RWPE2 (cell line): ENCODE measurements at regions not wholly inside any gene's neighbourhood (a gene's known extent, or its start where the extent isn't known, plus 50 kb on each side); places are given as distances from the start of the nearest gene placed in this dataset.

ENCODE experiments used
- ATAC-seq: fragments of 200-7000 bp; cut with Tn5 transposase; 3 replicates; pipeline ENCODE4 v1.9.1; 2021; ENCODE audit warnings: low read depth
- DNase-seq: peaks from one replicate; pipeline ENCODE4 v3.0.0-alpha.2; 2020; ENCODE audit warnings: low spot score
- H3K27ac ChIP-seq: fragments of 450-650 bp; 2 replicates; pipeline ENCODE4 v1.5.1; 2017; ENCODE audit warnings: mild to moderate bottlenecking; ENCODE audit not compliant: poor library complexity, severe bottlenecking
- H3K27me3 ChIP-seq: fragments of 250-450 bp; sonication (Bioruptor Pico); 2 replicates; pipeline ENCODE4 v1.5.1; 2021; ENCODE audit warnings: mild to moderate bottlenecking, moderate library complexity; ENCODE audit not compliant: insufficient read depth, poor library complexity, severe bottlenecking
- H3K36me3 ChIP-seq: fragments of 250-450 bp; sonication (Bioruptor Pico); 2 replicates; pipeline ENCODE4 v1.5.1; 2020; ENCODE audit warnings: low read depth, mild to moderate bottlenecking, moderate library complexity
- H3K4me1 ChIP-seq: fragments of 250-450 bp; sonication (Bioruptor Pico); 2 replicates; pipeline ENCODE4 v1.5.1; 2021; ENCODE audit warnings: mild to moderate bottlenecking, moderate library complexity; ENCODE audit not compliant: insufficient read depth, poor library complexity, severe bottlenecking
- H3K4me3 ChIP-seq: fragments of 250-450 bp; sonication (Bioruptor Pico); 2 replicates; pipeline ENCODE4 v1.5.1; 2021; ENCODE audit warnings: mild to moderate bottlenecking, moderate library complexity; ENCODE audit not compliant: severe bottlenecking
- H3K9me3 ChIP-seq: fragments of 250-450 bp; sonication (Bioruptor Pico); 2 replicates; pipeline ENCODE4 v1.5.1; 2021; ENCODE audit warnings: mild to moderate bottlenecking, moderate library complexity; ENCODE audit not compliant: severe bottlenecking
- CTCF ChIP-seq: fragments of 450-650 bp; IDR thresholded peaks from one replicate; pipeline ENCODE4 v1.5.1; 2017; ENCODE audit warnings: mild to moderate bottlenecking, moderate library complexity; ENCODE audit not compliant: poor library complexity, severe bottlenecking

GRCh38 chr13:84296401-84296800 is 414.1 kb upstream of the SLITRK1 start:
- Histone ChIP-seq H3K4me3 (no peak overlapping the region), H3K4me1 (no peaks in the 10 kb centered on the region), H3K36me3 (no peaks in the 10 kb centered on the region), H3K9me3 (no peaks in the 10 kb centered on the region), H3K27ac (no peak overlapping the region), H3K27me3 (no peaks in the 10 kb centered on the region)
- DNase-seq = no peak
- no peak for ATAC-seq
- no peak for TF ChIP-seq CTCF

DNA sequence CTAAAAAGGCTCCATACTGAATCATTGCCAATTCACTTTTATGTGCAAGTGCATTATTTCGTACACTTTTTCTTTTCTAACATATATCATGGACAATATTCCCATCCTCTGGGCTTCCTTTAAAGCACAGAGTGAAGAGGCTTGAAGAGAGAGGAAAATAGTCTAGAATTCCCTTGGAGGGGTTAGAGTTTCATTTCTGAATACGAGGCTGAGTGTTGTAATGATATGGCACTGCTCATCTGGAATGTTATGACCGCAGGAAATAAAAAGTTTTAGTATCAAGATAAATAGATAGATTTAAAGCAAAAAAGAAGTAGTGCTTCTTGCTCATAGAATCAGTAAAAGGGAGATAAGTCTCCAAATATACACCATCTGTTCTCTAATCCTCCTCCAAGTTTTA is 412.3 kb upstream of the SLITRK1 start:
- Histone ChIP-seq H3K4me3 (no peak overlapping the region), H3K4me1 (no peaks in the 10 kb centered on the region), H3K27ac (no peak overlapping the region), H3K9me3 (no peaks in the 10 kb centered on the region), H3K27me3 (no peaks in the 10 kb centered on the region), H3K36me3 (no peaks in the 10 kb centered on the region)
- TF ChIP-seq CTCF = no peak
- DNase-seq = no peak
- ATAC-seq = no peak

- no peak for TF ChIP-seq CTCF
- DNase-seq = no peak
- H3K9me3 ChIP-seq = no peaks in the 10 kb centered on the region
- H3K4me3 ChIP-seq = no peak overlapping the region
- H3K27me3 ChIP-seq = no peaks in the 10 kb centered on the region
- no peaks in the 10 kb centered on the region for H3K36me3 ChIP-seq
- ATAC-seq = no peak
- H3K27ac ChIP-seq = no peak overlapping the region
- no peaks in the 10 kb centered on the region for H3K4me1 ChIP-seq
Measured at GRCh38 chr13:84290386-84290785, 408.1 kb upstream of the SLITRK1 start.

DNA sequence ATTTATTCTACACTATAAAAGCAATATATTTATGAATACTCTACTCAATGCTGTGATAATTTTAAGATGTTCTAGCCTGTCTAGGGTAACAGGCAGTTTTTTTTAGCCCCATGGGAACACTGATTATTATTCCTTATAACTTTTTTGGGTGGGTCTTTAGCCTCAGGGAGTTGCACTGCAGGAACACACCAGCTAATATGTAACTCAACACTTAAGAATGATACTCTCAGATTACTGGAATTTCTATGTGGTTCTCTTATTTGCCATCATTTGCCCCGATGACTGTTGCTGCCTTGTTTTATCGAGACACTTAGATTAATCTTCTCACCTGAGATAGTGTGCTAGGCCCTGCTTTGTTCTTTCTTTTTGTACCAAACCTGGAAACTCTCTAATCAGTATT is 396.9 kb upstream of the SLITRK1 start:
- no peak for TF ChIP-seq CTCF

GRCh38 chr13:84272877-84273562 is 390.7 kb upstream of the SLITRK1 start:
- ATAC-seq = no peak

More for the DNA sequence above, 396.9 kb upstream of the SLITRK1 start:
- Histone ChIP-seq H3K4me1 (no peaks in the 10 kb centered on the region), H3K36me3 (no peaks in the 10 kb centered on the region), H3K9me3 (no peaks in the 10 kb centered on the region), H3K4me3 (no peak overlapping the region), H3K27me3 (no peaks in the 10 kb centered on the region), H3K27ac (no peak overlapping the region)
- ATAC-seq (peak; percentile 38; the same call in 1 of the 3 replicates), DNase-seq (no peak)

More at GRCh38 chr13:84272877-84273562, 390.7 kb upstream of the SLITRK1 start:
- Histone ChIP-seq H3K4me1 (no peaks in the 10 kb centered on the region), H3K9me3 (no peaks in the 10 kb centered on the region), H3K4me3 (no peak overlapping the region), H3K27ac (no peak overlapping the region), H3K27me3 (no peaks in the 10 kb centered on the region), H3K36me3 (no peaks in the 10 kb centered on the region)
- TF ChIP-seq CTCF = no peak
- DNase-seq = no peak
